ENCODE measurements at regions not wholly inside any gene's neighbourhood (a gene's known extent, or its start where the extent isn't known, plus 50 kb on each side); places are given as distances from the start of the nearest gene placed in this dataset.

DNA sequence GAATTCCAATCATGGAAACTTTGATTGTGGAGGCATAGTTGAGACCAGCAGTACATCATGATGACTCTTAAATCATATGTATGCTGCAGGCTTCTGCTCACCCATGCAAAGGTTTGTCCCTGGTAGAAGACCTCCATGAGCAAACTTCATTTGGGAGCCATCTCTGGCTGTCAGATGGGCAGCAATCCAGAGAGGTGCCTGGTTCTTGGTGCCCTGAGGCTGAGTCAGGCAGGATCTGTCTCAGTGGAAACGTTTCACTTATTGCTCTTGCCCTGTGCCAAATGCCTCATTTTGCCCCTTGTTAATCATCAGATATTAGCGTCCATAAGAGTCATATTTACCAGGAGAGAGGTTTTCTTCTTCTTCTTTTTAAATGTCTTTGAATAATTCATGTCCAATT lies 151.5 kb upstream of the CELF4 start:
- peak; percentile 32 for DNase-seq (ENCODE audit: low spot score)
- in situ Hi-C loops (cut with HindIII; ENCODE audit: low sequenced_read_pairs) = no loop called here

DNA sequence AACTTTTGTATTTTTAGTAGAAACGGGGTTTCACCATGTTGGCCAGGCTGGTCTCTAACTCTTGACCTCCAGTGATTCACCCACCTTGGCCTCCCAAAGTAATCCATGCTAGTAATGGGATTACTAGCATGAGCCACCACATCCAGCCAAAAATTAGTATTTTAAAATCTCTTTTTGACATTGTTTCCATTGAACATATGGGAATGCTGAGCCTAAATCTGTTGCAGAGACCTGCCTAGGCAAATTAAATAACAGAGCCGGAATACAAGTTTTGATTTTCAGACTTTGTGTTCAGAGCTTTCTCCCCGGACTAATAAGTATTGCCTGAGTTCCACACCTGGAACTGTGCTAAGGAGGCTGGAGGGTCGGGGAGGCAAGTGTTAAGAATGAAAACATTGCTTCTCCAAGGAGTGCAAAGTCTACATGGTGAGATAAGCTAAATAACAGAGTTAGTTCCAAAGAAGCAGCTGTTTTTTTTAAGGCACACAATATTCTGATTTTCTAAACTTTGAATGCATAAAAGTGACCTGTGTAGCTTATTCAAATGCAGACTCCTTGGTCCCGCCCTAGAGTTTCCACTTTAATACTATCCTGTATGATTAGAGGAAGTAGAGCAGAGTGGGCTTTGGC lies 150.6 kb upstream of the CELF4 start:
- peak; percentile 60 for DNase-seq (ENCODE audit: low spot score)
- in situ Hi-C loops (cut with HindIII; ENCODE audit: low sequenced_read_pairs) = no loop called here

GRCh38 chr18:37714691-37715090 lies 149.1 kb upstream of the CELF4 start:
- DNase-seq (ENCODE audit: low spot score) = peak; percentile 78
- in situ Hi-C loops (cut with HindIII; ENCODE audit: low sequenced_read_pairs) = no loop called here

DNA sequence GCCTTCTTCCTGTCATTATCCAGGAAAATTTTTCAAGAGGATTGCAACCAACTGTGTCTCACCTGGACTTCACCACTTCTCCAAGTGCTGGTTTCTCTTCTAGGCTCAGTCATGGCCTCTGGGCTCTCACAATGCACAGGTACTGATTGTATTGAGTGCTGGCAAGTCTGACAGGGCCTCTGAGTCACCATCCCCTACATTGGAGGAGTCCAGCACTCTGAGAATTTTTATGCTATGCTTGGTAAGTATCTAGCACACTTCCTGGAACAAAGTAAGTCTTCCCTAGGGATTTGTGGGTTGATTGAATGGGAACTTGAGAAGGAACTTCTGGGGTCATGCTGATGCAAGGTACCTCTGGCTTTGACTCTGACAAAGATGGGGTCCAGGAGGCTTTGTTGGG lies 147.2 kb upstream of the CELF4 start:
- in situ Hi-C loops (cut with HindIII; ENCODE audit: low sequenced_read_pairs) = no loop called here
- DNase-seq (ENCODE audit: low spot score) = no peak

- in situ Hi-C loops (cut with HindIII; ENCODE audit: low sequenced_read_pairs) = no loop called here
- no peak for DNase-seq (ENCODE audit: low spot score)
Measured at GRCh38 chr18:37711766-37712505, 146.3 kb upstream of the CELF4 start.

- in situ Hi-C loops (cut with HindIII; ENCODE audit: low sequenced_read_pairs) = no loop called here
- no peak for DNase-seq (ENCODE audit: low spot score)
Measured at GRCh38 chr18:37710726-37711125, 145.1 kb upstream of the CELF4 start.

- in situ Hi-C loops (cut with HindIII; ENCODE audit: low sequenced_read_pairs) = no loop called here
- DNase-seq (ENCODE audit: low spot score) = no peak
Measured at GRCh38 chr18:37709740-37710139, 144.1 kb upstream of the CELF4 start.

GRCh38 chr18:37705016-37705415 lies 139.4 kb upstream of the CELF4 start:
- no peak for DNase-seq (ENCODE audit: low spot score)
- in situ Hi-C loops (cut with HindIII; ENCODE audit: low sequenced_read_pairs) = no loop called here

GRCh38 chr18:37702841-37703240 lies 137.2 kb upstream of the CELF4 start:
- in situ Hi-C loops (cut with HindIII; ENCODE audit: low sequenced_read_pairs) = no loop called here
- DNase-seq (ENCODE audit: low spot score) = no peak

- no peak for DNase-seq (ENCODE audit: low spot score)
- in situ Hi-C loops (cut with HindIII; ENCODE audit: low sequenced_read_pairs) = no loop called here
Measured at GRCh38 chr18:37701967-37702366, 136.4 kb upstream of the CELF4 start.

DNA sequence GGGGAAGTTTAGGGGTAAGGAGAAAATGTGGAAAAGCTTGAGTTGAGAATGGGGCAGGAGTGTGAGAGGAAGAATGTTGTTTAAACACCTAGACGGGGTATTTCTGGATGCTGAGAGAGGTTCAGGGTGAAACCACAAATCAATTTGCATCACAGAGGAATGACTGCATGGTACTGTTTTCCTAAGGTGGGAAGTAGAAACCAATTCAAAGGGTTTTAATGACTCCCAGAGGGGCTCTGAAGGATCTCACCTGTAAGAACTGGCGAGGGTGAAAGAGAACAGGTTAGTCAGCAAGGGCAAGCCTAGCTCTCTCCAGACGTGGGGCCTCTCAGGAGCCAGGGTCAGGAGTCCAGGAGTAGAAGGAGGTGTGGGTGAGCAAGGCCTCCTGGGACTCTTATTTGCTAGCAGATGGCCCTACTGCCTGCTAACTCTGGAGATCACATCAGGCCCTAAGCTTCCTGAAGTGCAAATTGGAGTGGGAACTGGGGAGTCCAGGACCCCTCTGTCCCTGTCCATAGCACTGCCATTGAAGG lies 133.0 kb upstream of the CELF4 start:
- no peak for DNase-seq (ENCODE audit: low spot score)
- in situ Hi-C loops (cut with HindIII; ENCODE audit: low sequenced_read_pairs) = no loop called here

DNA sequence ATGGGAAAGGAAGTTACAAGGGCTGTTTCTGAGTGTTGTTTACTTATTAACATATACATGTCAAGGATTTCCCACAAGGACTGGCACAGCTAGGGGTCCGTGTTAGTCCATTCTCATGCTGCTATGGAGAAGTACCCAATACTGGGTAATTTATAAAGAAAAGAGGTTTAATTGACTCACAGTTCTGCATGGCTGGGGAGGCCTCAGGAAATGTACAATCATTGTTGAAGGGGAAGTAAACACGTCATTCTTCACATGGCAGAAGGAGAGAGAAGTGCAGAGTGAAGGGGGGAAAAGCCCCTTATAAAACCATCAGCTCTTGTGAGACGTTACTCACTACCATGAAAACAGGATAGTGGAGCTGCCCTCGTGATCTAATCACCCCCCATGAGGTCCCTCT lies 128.9 kb upstream of the CELF4 start:
- DNase-seq (ENCODE audit: low spot score) = no peak
- in situ Hi-C loops (cut with HindIII; ENCODE audit: low sequenced_read_pairs) = no loop called here

DNA sequence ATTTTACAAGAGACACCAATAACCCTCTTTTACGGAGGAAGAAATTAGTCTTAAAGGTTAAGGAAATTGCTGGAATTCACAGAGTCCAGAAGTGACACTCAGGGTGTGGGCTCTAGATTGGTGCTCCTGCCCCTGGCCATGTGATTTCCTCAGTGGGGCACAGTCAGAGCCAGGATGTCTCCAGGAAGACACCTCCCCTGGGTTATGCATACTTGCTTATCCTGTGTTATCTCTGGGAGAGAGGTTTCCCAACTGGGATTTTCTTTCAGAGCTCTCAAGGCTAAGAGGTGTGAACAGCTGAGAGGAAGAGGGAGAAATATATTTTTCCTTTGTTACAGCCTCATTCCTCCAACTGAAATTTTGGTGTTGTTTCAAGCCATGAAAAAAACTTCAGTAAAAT lies 125.6 kb upstream of the CELF4 start:
- DNase-seq (ENCODE audit: low spot score) = no peak
- in situ Hi-C loops (cut with HindIII; ENCODE audit: low sequenced_read_pairs) = no loop called here

DNA sequence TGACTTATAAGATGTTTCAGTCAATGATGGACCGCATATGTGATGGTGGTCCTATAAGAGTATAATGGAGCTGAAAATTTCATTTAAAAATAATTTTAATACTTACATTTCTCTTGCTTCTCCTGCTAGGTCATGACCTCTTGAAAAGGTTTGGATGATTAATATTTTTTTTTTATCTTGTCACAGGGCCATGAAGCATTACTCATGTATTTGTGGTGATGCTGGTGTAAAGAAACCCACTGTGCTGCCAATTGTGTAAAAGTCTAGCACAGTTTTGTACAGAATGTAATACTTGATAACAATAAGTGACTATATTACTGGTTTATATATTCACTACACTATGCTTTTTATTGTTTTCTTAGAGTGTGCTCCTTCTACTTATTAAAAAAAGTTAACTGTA lies 124.2 kb upstream of the CELF4 start:
- in situ Hi-C loops (cut with HindIII; ENCODE audit: low sequenced_read_pairs) = no loop called here
- DNase-seq (ENCODE audit: low spot score) = no peak

GRCh38 chr18:37684590-37684989 lies 119.0 kb upstream of the CELF4 start:
- in situ Hi-C loops (cut with HindIII; ENCODE audit: low sequenced_read_pairs) = no loop called here

GRCh38 chr18:37684183-37684582 lies 118.6 kb upstream of the CELF4 start:
- in situ Hi-C loops (cut with HindIII; ENCODE audit: low sequenced_read_pairs) = no loop called here

More at GRCh38 chr18:37684590-37684989, 119.0 kb upstream of the CELF4 start:
- DNase-seq (ENCODE audit: low spot score) = no peak

GRCh38 chr18:37680911-37681310 lies 115.3 kb upstream of the CELF4 start:
- in situ Hi-C loops (cut with HindIII; ENCODE audit: low sequenced_read_pairs) = no loop called here
- DNase-seq (ENCODE audit: low spot score) = no peak

More at GRCh38 chr18:37684183-37684582, 118.6 kb upstream of the CELF4 start:
- no peak for DNase-seq (ENCODE audit: low spot score)

- in situ Hi-C loops (cut with HindIII; ENCODE audit: low sequenced_read_pairs) = no loop called here
Measured at GRCh38 chr18:37676276-37676675, 110.7 kb upstream of the CELF4 start.

GRCh38 chr18:37675699-37676098 lies 110.1 kb upstream of the CELF4 start:
- in situ Hi-C loops (cut with HindIII; ENCODE audit: low sequenced_read_pairs) = no loop called here
- DNase-seq (ENCODE audit: low spot score) = no peak

More at GRCh38 chr18:37676276-37676675, 110.7 kb upstream of the CELF4 start:
- no peak for DNase-seq (ENCODE audit: low spot score)

DNA sequence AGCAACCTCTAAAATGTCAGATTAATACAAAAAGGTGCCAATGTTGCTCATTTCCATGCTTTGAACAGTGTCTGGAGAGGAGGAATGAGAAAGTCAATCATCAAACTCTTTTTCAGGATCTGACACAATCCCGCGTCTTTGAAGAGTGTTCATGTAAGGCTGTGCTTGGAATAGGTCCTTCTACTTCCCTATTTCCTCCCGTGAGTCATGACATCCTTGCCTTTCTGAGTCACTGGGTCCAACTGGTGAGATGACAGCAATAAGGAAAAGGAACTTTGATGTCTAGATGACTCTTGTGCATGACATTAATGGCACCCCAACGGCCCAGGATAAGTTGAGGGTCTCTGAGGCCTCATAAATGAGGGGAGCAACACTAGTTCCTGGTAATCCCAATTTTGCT lies 109.0 kb upstream of the CELF4 start:
- in situ Hi-C loops (cut with HindIII; ENCODE audit: low sequenced_read_pairs) = no loop called here
- DNase-seq (ENCODE audit: low spot score) = no peak

GRCh38 chr18:37673671-37674070 lies 108.1 kb upstream of the CELF4 start:
- no peak for DNase-seq (ENCODE audit: low spot score)
- in situ Hi-C loops (cut with HindIII; ENCODE audit: low sequenced_read_pairs) = no loop called here

All from G401 (cell line).